ENCODE measurements at regions not wholly inside any gene's neighbourhood (a gene's known extent, or its start where the extent isn't known, plus 50 kb on each side); places are given as distances from the start of the nearest gene placed in this dataset.

DNA sequence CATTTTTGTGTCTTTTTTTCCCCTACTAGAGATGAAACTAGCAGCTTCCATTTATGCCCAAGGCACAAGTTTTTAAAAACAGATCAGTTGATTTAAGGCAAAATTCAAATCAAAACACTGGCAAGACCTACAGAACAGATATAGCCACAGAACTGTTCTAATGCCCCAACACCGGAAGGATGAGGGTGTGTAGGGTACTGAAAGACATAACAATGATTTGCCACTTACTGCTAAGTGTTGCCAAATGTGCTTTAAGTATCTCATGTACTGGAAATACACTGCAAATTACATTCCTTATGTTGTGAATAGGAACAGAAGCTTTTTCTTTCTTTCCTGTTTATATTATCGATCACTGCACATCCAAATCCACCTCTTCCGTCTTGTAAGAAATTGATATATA, 189.0 kb downstream of the CETN3 start:
- TF ChIP-seq EZH2phosphoT487 (IDR thresholded peaks at IDR 0.05; ENCODE audit: insufficient read depth, low read depth) (no peak), EZH2 (IDR thresholded peaks at IDR 0.05; ENCODE audit: insufficient read depth, poor library complexity, severe bottlenecking) (no peak)
